HepG2 (cell line): ENCODE measurements at regions not wholly inside any gene's neighbourhood (a gene's known extent, or its start where the extent isn't known, plus 50 kb on each side); places are given as distances from the start of the nearest gene placed in this dataset.

Experiments
- ATAC-seq: fragments of 200-7000 bp; cut with Tn5 transposase; 3 replicates; pipeline ENCODE4 v1.9.1; 2020; ENCODE audit warnings: mild to moderate bottlenecking, moderate library complexity
- BruUV-seq: library from RNA; stranded (reverse); fragments of 400-500 nt; replicated peaks from 2 replicates; lab custom pipeline; 2021; lab: Mats Ljungman, UMichigan
- CTCF ChIA-PET: fragments of 300-600 bp; formaldehyde crosslinking; extraction: SDS; loops from one replicate; lab custom pipeline; 2021; ENCODE audit warnings: low total read pairs, inconsistent platforms, low intra/inter-chr PET ratio; lab: Yijun Ruan, JAX
- POLR2A ChIA-PET: fragments of 350-600 bp; sonication (Branson Sonifier 250); formaldehyde crosslinking; loops from one replicate; lab custom pipeline; 2020; ENCODE audit warnings: antibody characterized with exemption, inconsistent platforms; lab: Yijun Ruan, JAX
- DNase-seq: peaks from one replicate; pipeline ENCODE4 v3.0.0-alpha.2; 2015; ENCODE audit warnings: low spot score
- FAIRE-seq: peaks from 3 replicates; lab custom pipeline; 2011; peaks lifted over from hg19 to GRCh38; lab: Jason Lieb, UNC
- H2AFZ ChIP-seq: one replicate; pipeline ENCODE4 v1.6.1; 2011; ENCODE audit warnings: low read length, inconsistent platforms
- H3K27ac ChIP-seq: fragments of 300-600 bp; 3 replicates; pipeline ENCODE4 v1.8.0; 2011; ENCODE audit warnings: mixed run types, mild to moderate bottlenecking, mixed read lengths, low read length, inconsistent platforms; ENCODE audit not compliant: insufficient read depth; ENCODE audit errors: extremely low read length
- H3K27me3 ChIP-seq, 2 experiments: fragments of 200-600 bp in 1 of 2; 2 replicates in 1 of 2; 3 replicates in 1 of 2; pipeline versions ENCODE4 v1.6.0 to v1.8.0; 2011; ENCODE audit warnings: low read length in 2 of 2, mild to moderate bottlenecking in 2 of 2, moderate library complexity in 2 of 2, inconsistent platforms in 1 of 2; ENCODE audit not compliant: insufficient read depth in 2 of 2, control insufficient read depth in 1 of 2
- H3K36me3 ChIP-seq, 2 experiments: fragments of 200-600 bp in 1 of 2; replicated peaks in 1 of 2; 2 replicates in 1 of 2; 3 replicates in 1 of 2; pipeline versions ENCODE4 v1.5.1 to v1.8.0; 2011; ENCODE audit warnings: low read length in 2 of 2, inconsistent platforms in 1 of 2; ENCODE audit not compliant: insufficient read depth in 2 of 2, control insufficient read depth in 1 of 2
- H3K4me1 ChIP-seq: 2 replicates; pipeline ENCODE4 v1.5.1; 2012; ENCODE audit warnings: low read length, inconsistent platforms; ENCODE audit not compliant: insufficient read depth
- H3K4me2 ChIP-seq: 2 replicates; pipeline ENCODE4 v1.6.0; 2011; ENCODE audit warnings: low read depth, low read length, inconsistent platforms
- H3K4me3 ChIP-seq, 3 experiments: fragments of 200-600 bp in 1 of 3; sonication (generic), shearing (Covaris generic) in 1 of 3; replicated peaks in 1 of 3; 2 replicates each; pipeline ENCODE4 v1.5.1; 2011 to 2016; ENCODE audit warnings: low read length in 3 of 3, inconsistent platforms in 2 of 3, low read depth in 2 of 3, mild to moderate bottlenecking in 2 of 3, control low read depth in 1 of 3, mixed read lengths in 1 of 3; ENCODE audit not compliant: insufficient read depth in 1 of 3
- H3K79me2 ChIP-seq: one replicate; pipeline ENCODE4 v1.6.1; 2011; ENCODE audit warnings: low read length, inconsistent platforms; ENCODE audit not compliant: insufficient read depth
- H3K9ac ChIP-seq: 2 replicates; pipeline ENCODE4 v1.6.0; 2011; ENCODE audit warnings: mild to moderate bottlenecking, low read depth, low read length, inconsistent platforms; ENCODE audit not compliant: insufficient read depth
- H3K9me3 ChIP-seq: 2 replicates; pipeline ENCODE4 v1.5.1; 2012; ENCODE audit warnings: mild to moderate bottlenecking, low read length
- H4K20me1 ChIP-seq: 2 replicates; pipeline ENCODE4 v1.6.0; 2011; ENCODE audit warnings: inconsistent platforms, mild to moderate bottlenecking, low read length, moderate library complexity; ENCODE audit not compliant: insufficient read depth
- KAT7 ChIP-seq: IDR thresholded peaks from 2 replicates; pipeline ENCODE4 v1.6.1; 2018; ENCODE audit warnings: borderline replicate concordance, missing compliant biosample characterization
- RFXANK ChIP-seq: IDR thresholded peaks from 2 replicates; pipeline ENCODE4 v1.6.1; 2016
- ZBTB42 ChIP-seq: sonication (generic); formaldehyde crosslinking; IDR thresholded peaks from 2 replicates; pipeline ENCODE4 v1.5.0; 2020; ENCODE audit warnings: mild to moderate bottlenecking, missing genetic modification reagents
- ZNF256 ChIP-seq: sonication (generic); formaldehyde crosslinking; conservative IDR thresholded peaks from 2 replicates; pipeline ENCODE4 v1.4.0; 2020; ENCODE audit warnings: missing genetic modification reagents
- ZNF607 ChIP-seq: sonication (generic); formaldehyde crosslinking; IDR thresholded peaks from 2 replicates; pipeline ENCODE4 v1.5.1; 2020; ENCODE audit warnings: missing genetic modification reagents, mild to moderate bottlenecking, borderline replicate concordance
- ZNF619 ChIP-seq: sonication (generic); formaldehyde crosslinking; IDR thresholded peaks from 2 replicates; pipeline ENCODE4 v1.4.0; 2020; ENCODE audit warnings: mild to moderate bottlenecking, missing genetic modification reagents
- ZNF660 ChIP-seq: sonication (generic); formaldehyde crosslinking; IDR thresholded peaks from 2 replicates; pipeline ENCODE4 v1.5.1; 2020; ENCODE audit warnings: mild to moderate bottlenecking, low read depth, missing genetic modification reagents, borderline replicate concordance
- WGBS: methylation state at CpG from one replicate; pipeline ENCODE4 v1.1.6; 2017; ENCODE audit warnings: low lambda C conversion rate; 5-methylcytosine and 5-hydroxymethylcytosine counted together
- in situ Hi-C: cut with HindIII; loops from 2 replicates; pipeline ENCODE4 v1.10.0; 2017; ENCODE audit warnings: low pct_unique_long_range_greater_than_20kb; ENCODE audit not compliant: extremely low pct_ligation_motif_present
- intact Hi-C: fragments of 100-400 bp; cut with micrococcal nuclease; formaldehyde crosslinking; loops from one replicate; pipeline ENCODE4 v1.10.0; 2022; ENCODE audit not compliant: unreplicated experiment
- TF ChIP-seq, protein P1 (sequence below): IDR thresholded peaks from 2 replicates; pipeline ENCODE4 v1.6.1; 2012; ENCODE audit warnings: low read depth, low read length, improper control_type of control experiment
- TF ChIP-seq, protein P2 (sequence below): sonication (generic); formaldehyde crosslinking; IDR thresholded peaks from 2 replicates; pipeline ENCODE4 v1.8.0; 2022; ENCODE audit warnings: mild to moderate bottlenecking, missing genetic modification reagents

DNA sequence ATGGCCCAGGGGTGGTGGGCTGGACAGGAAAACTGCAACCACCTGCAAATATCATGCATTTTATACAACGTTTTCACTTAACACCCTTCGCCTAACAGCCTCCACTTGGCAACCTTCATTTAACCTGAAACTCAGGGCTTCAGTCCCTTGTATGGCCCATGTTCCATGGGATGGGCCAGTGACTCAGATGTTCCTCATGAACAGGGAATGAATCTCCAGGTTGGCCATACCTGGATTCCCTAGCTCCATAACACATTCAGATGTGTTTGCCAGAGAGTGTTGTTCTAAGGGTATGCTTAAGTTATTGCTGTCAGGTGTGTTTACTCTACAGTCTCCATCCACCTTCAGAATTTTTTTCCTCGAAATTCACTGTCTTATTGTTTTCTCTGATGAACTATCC, 316.9 kb downstream of the JRKL start:
- TF ChIP-seq ZNF256 (CRISPR knock-in tag) (no peak), ZNF607 (CRISPR knock-in tag) (no peak), ZNF619 (CRISPR knock-in tag) (no peak), ZBTB42 (CRISPR knock-in tag) (no peak), RFXANK (CRISPR knock-in tag) (no peak), ZNF660 (CRISPR knock-in tag) (no peak), KAT7 (CRISPR knock-in tag) (no peak)
- TF ChIP-seq, protein P1, sequence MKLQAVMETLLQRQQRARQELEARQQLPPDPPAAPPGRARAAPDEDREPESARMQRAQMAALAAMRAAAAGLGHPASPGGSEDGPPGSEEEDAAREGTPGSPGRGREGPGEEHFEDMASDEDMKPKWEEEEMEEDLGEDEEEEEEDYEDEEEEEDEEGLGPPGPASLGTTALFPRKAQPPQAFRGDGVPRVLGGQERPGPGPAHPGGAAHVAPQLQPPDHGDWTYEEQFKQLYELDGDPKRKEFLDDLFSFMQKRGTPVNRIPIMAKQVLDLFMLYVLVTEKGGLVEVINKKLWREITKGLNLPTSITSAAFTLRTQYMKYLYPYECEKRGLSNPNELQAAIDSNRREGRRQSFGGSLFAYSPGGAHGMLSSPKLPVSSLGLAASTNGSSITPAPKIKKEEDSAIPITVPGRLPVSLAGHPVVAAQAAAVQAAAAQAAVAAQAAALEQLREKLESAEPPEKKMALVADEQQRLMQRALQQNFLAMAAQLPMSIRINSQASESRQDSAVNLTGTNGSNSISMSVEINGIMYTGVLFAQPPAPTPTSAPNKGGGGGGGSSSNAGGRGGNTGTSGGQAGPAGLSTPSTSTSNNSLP = no peak
- TF ChIP-seq, protein P2, sequence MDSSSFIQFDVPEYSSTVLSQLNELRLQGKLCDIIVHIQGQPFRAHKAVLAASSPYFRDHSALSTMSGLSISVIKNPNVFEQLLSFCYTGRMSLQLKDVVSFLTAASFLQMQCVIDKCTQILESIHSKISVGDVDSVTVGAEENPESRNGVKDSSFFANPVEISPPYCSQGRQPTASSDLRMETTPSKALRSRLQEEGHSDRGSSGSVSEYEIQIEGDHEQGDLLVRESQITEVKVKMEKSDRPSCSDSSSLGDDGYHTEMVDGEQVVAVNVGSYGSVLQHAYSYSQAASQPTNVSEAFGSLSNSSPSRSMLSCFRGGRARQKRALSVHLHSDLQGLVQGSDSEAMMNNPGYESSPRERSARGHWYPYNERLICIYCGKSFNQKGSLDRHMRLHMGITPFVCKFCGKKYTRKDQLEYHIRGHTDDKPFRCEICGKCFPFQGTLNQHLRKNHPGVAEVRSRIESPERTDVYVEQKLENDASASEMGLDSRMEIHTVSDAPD (CRISPR knock-in tag) = no peak
- Histone ChIP-seq H3K27me3 (no peaks in the 10 kb centered on the region), H3K4me1 (no peaks in the 10 kb centered on the region), H4K20me1 (no peaks in the 10 kb centered on the region), H2AFZ (no peak overlapping the region), H3K27ac (no peak overlapping the region), H3K79me2 (no peaks in the 10 kb centered on the region), H3K9me3 (no peaks in the 10 kb centered on the region), H3K4me2 (no peak overlapping the region), H3K4me3 (no peak overlapping the region), H3K36me3 (no peaks in the 10 kb centered on the region), H3K9ac (no peak overlapping the region)
- POLR2A ChIA-PET = no interaction called here
- no peak for FAIRE-seq
- WGBS = 0% methylated on average over 3 of the region's 3 CpGs
- no TSS peak for BruUV-seq
- CTCF ChIA-PET = no interaction called here
- ATAC-seq = no peak
- no peak for DNase-seq
- intact Hi-C loops = no loop called here
- in situ Hi-C loops = no loop called here
